LNCaP clone FGC (cell line): ENCODE measurements at regions not wholly inside any gene's neighbourhood (a gene's known extent, or its start where the extent isn't known, plus 50 kb on each side); places are given as distances from the start of the nearest gene placed in this dataset.

Experiments
- DNase-seq: peaks from one replicate; pipeline ENCODE4 v3.0.0-alpha.2; 2011; ENCODE audit warnings: low read depth
- H3K4me3 ChIP-seq: 2 replicates; pipeline ENCODE4 v1.5.1; 2011; ENCODE audit warnings: mild to moderate bottlenecking, low read depth, low read length, control low read depth
- CTCF ChIP-seq: IDR thresholded peaks from 2 replicates; pipeline ENCODE4 v1.5.1; 2012; ENCODE audit warnings: mild to moderate bottlenecking; ENCODE audit not compliant: control insufficient read depth, insufficient read depth; ENCODE audit errors: extremely low read depth

- no peak for TF ChIP-seq CTCF
- no peak overlapping the region for H3K4me3 ChIP-seq
- no peak for DNase-seq
Measured at GRCh38 chr5:54608423-54609085, 91.0 kb downstream of the SNX18 start.

DNA sequence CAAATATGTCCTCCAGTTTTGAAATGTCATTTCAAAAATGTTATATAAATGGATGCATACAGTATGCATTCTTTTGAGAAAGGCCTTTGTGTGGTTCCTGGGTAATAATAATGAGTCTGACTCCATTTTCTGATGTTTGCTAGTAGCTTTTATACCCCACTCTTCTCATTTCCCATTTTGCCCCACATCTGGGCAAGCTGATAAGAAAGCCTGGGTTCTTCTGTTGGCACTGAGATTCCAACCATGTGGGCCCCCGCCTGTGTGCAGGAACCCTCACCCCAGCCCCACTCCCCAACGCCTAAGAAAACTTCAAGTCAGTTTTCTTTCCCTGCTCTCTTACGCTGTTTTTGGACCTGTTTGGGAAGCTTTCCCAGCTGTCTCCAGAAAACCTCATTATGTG is 89.4 kb downstream of the SNX18 start:
- no peak for DNase-seq
- no peak overlapping the region for H3K4me3 ChIP-seq
- TF ChIP-seq CTCF, result no peak

DNA sequence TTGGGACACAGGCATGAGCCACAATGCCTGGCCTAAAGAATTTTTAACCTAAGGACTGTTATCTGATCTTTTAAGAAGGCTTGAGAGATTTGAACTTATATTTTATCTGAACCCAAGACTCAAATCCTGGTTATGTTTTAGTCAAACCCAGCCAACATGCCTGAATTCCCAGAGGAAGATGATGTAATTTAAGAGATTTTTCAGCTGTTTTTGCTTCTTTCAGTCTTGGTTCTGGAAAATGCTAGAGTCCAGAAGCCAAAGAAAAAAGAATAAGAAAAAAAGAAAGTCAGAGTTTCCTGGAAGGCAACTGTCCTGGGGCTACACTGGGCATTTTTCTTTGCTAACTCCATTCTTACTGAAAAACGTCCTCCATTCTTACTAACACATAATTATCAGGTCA is 85.8 kb downstream of the SNX18 start:
- DNase-seq, result no peak
- no peak overlapping the region for H3K4me3 ChIP-seq
- no peak for TF ChIP-seq CTCF

- TF ChIP-seq CTCF, result no peak
- H3K4me3 ChIP-seq, result no peak overlapping the region
- no peak for DNase-seq
Measured at GRCh38 chr5:54602475-54602874, 84.9 kb downstream of the SNX18 start.

DNA sequence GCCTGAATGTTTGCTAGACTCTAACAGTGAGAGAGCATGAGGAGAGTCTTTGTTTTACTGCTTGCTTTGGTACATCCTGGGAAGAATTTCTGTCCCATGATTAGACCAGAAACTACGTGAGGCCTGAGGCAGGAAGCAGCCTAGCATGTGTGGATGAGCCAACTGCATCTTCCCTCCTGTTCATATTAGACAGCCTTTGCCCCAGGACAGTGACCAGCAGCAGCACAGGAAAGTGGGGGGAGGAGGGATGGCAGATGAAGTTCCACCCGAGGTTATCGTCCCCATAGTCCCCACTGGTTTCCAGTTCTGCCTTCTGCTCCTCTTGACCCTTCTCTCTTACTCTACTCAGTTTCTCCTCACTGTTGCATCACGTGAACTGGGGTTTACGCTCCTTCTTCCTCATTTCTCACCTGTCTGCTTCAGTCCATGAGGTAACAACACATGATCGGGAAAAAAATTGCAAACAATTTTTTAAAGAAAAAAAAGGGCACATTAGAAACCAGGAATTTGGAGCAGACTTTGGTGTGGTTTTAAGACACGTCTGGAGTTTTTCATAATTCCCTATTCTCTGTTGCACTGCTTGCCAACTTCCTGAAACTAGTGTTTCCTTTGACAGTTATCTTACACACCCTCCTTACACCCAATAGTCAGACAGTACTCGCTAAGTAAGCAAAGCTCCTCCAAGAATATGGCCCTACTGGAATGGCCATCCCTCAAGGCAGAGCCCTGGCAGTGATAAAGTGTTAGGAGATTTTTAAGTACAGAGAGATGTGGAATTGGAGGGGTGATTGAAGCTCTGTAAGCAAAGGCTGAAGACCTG is 84.1 kb downstream of the SNX18 start:
- H3K4me3 ChIP-seq, result no peak overlapping the region
- no peak for DNase-seq
- TF ChIP-seq CTCF, result no peak
